ENCODE measurements at regions not wholly inside any gene's neighbourhood (a gene's known extent, or its start where the extent isn't known, plus 50 kb on each side); places are given as distances from the start of the nearest gene placed in this dataset.

GRCh38 chr6:170096191-170096802, 194.6 kb downstream of the DLL1 start:
- Mint-ChIP-seq H3K36me3 (no peaks in the 10 kb centered on the region), H3K4me1 (peaks cover 19% of the 10 kb centered on the region), H3K4me3 (no peak overlapping the region), H3K27me3 (ENCODE audit: low read depth) (peaks cover 10% of the 10 kb centered on the region), H3K27ac (no peak overlapping the region), H3K9me3 (no peaks in the 10 kb centered on the region)
- DNase-seq (ENCODE audit: low spot score in 2 of 2, unreplicated experiment in 2 of 2): peak; percentile 16 to 42
- no peak for TF ChIP-seq CTCF (IDR thresholded peaks at IDR 0.05; ENCODE audit: unreplicated experiment)

GRCh38 chr6:170095273-170095981, 195.5 kb downstream of the DLL1 start:
- DNase-seq (ENCODE audit: low spot score in 2 of 2, unreplicated experiment in 2 of 2): peak; percentile 19 to 35
- no peak overlapping the region for H3K4me3 Mint-ChIP-seq

GRCh38 chr6:170094686-170095272, 196.1 kb downstream of the DLL1 start:
- Mint-ChIP-seq H3K9me3 (no peaks in the 10 kb centered on the region), H3K27ac (no peak overlapping the region), H3K36me3 (no peaks in the 10 kb centered on the region), H3K27me3 (ENCODE audit: low read depth) (peaks cover 10% of the 10 kb centered on the region), H3K4me3 (no peak overlapping the region), H3K4me1 (peaks cover 19% of the 10 kb centered on the region)
- DNase-seq (ENCODE audit: low spot score in 2 of 2, unreplicated experiment in 2 of 2): peak in 1 of 2 experiments; percentile 30
- no peak for TF ChIP-seq CTCF (IDR thresholded peaks at IDR 0.05; ENCODE audit: unreplicated experiment)

More at GRCh38 chr6:170095273-170095981, 195.5 kb downstream of the DLL1 start:
- no peaks in the 10 kb centered on the region for H3K9me3 Mint-ChIP-seq
- H3K4me1 Mint-ChIP-seq: peaks cover 19% of the 10 kb centered on the region
- no peak overlapping the region for H3K27ac Mint-ChIP-seq
- no peak for TF ChIP-seq CTCF (IDR thresholded peaks at IDR 0.05; ENCODE audit: unreplicated experiment)
- H3K36me3 Mint-ChIP-seq: no peaks in the 10 kb centered on the region
- peaks cover 10% of the 10 kb centered on the region for H3K27me3 Mint-ChIP-seq (ENCODE audit: low read depth)

GRCh38 chr6:170093658-170094596, 197.0 kb downstream of the DLL1 start:
- Mint-ChIP-seq H3K27ac (no peak overlapping the region), H3K4me1 (peaks cover 19% of the 10 kb centered on the region), H3K36me3 (no peaks in the 10 kb centered on the region), H3K4me3 (no peak overlapping the region), H3K9me3 (no peaks in the 10 kb centered on the region), H3K27me3 (ENCODE audit: low read depth) (peaks cover 10% of the 10 kb centered on the region)
- no peak for TF ChIP-seq CTCF (IDR thresholded peaks at IDR 0.05; ENCODE audit: unreplicated experiment)
- DNase-seq (ENCODE audit: low spot score in 2 of 2, unreplicated experiment in 2 of 2): peak; percentile 18 to 36

GRCh38 chr6:170093276-170093657, 197.6 kb downstream of the DLL1 start:
- TF ChIP-seq CTCF (IDR thresholded peaks at IDR 0.05; ENCODE audit: unreplicated experiment): no peak
- Mint-ChIP-seq H3K27me3 (ENCODE audit: low read depth) (peaks cover 10% of the 10 kb centered on the region), H3K27ac (no peak overlapping the region), H3K36me3 (no peaks in the 10 kb centered on the region), H3K4me1 (peaks cover 19% of the 10 kb centered on the region), H3K9me3 (no peaks in the 10 kb centered on the region), H3K4me3 (no peak overlapping the region)
- no peak for DNase-seq (ENCODE audit: low spot score in 2 of 2, unreplicated experiment in 2 of 2)
